ENCODE measurements at regions not wholly inside any gene's neighbourhood (a gene's known extent, or its start where the extent isn't known, plus 50 kb on each side); places are given as distances from the start of the nearest gene placed in this dataset.
A peak's percentile ranks its signal among the peaks of the same experiment; 100 is the strongest.

DNA sequence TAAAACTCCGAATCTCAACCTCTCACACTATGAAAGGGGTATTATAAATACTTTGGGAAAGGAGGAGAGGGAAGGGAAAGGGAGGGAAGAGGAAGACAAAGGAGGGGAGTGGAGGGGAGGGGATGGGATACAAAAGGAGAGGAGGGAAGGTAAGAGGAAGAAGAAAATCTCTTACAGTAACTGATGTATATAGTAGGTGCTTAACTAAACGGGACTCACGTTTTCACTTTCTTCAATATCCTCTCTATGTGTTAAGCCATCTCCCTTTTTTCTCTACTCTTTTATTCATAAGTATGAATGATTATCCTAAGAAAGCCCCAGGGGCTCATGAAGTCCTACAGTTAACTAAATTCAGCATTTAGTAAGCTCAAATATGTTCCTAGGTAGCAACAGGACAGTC, 729.6 kb upstream of the NR2F2 start:
- no peak for DNase-seq (ENCODE audit: low read depth)
- TF ChIP-seq, protein P1, sequence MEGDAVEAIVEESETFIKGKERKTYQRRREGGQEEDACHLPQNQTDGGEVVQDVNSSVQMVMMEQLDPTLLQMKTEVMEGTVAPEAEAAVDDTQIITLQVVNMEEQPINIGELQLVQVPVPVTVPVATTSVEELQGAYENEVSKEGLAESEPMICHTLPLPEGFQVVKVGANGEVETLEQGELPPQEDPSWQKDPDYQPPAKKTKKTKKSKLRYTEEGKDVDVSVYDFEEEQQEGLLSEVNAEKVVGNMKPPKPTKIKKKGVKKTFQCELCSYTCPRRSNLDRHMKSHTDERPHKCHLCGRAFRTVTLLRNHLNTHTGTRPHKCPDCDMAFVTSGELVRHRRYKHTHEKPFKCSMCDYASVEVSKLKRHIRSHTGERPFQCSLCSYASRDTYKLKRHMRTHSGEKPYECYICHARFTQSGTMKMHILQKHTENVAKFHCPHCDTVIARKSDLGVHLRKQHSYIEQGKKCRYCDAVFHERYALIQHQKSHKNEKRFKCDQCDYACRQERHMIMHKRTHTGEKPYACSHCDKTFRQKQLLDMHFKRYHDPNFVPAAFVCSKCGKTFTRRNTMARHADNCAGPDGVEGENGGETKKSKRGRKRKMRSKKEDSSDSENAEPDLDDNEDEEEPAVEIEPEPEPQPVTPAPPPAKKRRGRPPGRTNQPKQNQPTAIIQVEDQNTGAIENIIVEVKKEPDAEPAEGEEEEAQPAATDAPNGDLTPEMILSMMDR (conservative IDR thresholded peaks at IDR 0.05; ENCODE audit: low read length) = no peak
- H3K4me3 ChIP-seq (ENCODE audit: low read length) = no peak overlapping the region

DNA sequence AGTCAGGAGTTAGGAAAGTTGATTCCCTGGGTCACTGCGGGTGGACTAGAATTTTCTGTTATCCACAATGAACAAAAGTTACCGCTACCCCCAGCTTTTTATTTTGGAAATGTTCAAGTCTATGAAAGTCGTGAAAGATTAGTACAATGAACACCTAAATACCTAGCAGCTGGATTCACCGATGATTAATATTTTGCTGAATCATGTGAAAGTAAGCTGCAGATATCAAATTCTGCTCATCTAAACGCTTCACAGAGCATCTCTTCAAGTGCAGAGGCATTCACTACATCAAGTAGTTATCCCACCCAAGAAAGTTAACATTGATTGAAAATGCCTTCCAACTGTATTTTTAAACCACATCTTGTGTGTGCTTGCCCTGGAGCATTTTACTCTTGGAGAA, 729.0 kb upstream of the NR2F2 start:
- DNase-seq (ENCODE audit: low read depth) = no peak
- TF ChIP-seq, protein P1 (conservative IDR thresholded peaks at IDR 0.05; ENCODE audit: low read length) = no peak

DNA sequence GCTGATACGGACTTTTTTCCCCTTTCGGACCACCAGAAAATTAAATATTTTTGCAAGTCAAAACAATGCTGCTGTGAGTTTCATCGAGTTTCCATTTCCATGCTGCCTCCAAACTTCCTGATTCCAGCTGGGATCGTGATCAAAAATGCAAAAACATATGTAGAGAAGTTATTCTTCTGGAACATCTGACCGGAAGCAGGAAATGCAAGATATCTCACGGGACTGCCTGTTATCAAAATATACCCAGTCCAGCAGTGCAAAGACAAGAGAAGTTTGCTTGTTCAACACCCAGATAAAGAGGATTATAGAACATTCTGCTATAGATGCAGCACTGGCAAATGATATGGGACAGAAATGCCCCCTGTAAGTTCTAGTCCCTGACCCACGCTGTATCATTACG, 726.7 kb upstream of the NR2F2 start:
- TF ChIP-seq, protein P1 (conservative IDR thresholded peaks at IDR 0.05; ENCODE audit: low read length) = no peak
- H3K4me3 ChIP-seq (ENCODE audit: low read length) = no peak overlapping the region
- DNase-seq (ENCODE audit: low read depth) = peak; percentile 45

More for the DNA sequence above, 729.0 kb upstream of the NR2F2 start:
- no peak overlapping the region for H3K4me3 ChIP-seq (ENCODE audit: low read length)

DNA sequence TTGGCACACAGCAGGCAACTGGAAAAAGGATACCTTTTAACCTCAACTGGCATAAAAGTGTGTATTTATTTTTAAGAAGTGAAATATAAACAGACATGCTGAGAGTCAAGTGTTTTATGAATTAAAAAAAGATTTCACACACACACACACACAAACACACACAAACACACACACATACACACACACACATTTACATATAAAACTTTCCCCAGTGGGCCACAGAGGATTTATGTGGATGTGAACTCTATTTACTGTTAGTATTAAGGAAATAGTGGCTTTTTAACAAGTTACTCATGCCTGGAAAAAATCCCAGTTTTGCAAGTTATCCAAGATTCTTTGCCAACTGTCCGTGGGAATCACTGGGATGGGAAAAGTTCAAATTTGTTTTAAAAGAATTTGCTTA, 725.9 kb upstream of the NR2F2 start:
- TF ChIP-seq, protein P1 (conservative IDR thresholded peaks at IDR 0.05; ENCODE audit: low read length) = no peak
- peak; percentile 97 for DNase-seq (ENCODE audit: low read depth)
- no peak overlapping the region for H3K4me3 ChIP-seq (ENCODE audit: low read length)

DNA sequence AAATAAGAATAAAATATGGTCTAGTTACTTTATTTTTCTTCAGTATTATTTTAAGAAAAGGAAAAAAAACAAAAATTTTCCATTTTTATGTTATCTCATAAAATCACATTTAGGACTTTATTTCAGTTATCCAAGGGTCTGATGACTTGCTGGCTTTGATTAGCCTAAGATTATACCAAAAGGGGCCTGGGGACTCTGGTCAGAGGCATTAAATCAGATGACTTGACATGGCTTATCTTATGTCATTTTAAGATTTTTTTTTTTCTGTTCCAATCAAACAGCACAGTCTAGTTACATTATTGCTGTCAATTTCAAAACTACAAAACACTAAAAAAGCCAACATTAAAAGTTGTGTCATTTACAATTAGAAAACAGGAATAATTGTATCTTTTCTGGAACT, 725.4 kb upstream of the NR2F2 start:
- no peak for DNase-seq (ENCODE audit: low read depth)
- TF ChIP-seq, protein P1 (conservative IDR thresholded peaks at IDR 0.05; ENCODE audit: low read length) = no peak
- no peak overlapping the region for H3K4me3 ChIP-seq (ENCODE audit: low read length)

DNA sequence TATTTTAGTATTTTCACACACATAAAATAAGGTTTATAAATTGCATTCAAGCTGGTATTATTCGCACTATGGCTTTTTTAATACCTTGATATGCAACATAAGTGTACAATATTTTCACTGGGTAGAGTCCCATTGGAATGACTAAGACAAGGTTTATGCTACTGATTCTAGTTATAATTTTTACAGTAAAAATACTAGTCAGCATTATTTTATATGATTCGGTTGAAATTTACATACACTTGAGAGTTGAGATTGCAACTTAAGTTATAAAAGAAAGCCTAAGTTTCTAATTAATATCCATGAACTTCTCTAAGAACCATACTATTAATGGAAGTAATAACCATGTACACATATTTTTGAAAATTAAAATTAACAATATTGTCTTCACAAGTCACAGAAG, 723.9 kb upstream of the NR2F2 start:
- H3K4me3 ChIP-seq (ENCODE audit: low read length) = no peak overlapping the region
- TF ChIP-seq, protein P1 (conservative IDR thresholded peaks at IDR 0.05; ENCODE audit: low read length) = no peak
- DNase-seq (ENCODE audit: low read depth) = no peak

DNA sequence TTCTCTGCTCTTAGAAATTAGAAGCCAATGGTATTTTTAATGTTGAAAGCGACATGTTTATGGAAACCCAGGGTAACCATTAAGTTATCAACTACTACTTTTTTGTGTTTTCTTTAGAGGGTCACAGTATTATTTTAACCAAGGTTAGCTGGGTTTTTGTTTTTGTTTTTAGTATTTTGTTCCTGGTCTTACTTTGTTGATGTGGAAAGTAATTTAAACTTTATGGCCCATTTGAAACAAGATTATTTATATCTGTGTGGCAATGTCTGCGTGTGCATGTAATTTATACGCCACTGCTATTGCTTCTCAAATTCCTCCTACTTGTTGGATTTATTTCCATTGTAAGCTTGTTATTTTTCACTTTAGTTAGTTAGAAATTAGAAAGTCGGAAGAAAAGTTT, 722.1 kb upstream of the NR2F2 start:
- TF ChIP-seq, protein P1 (conservative IDR thresholded peaks at IDR 0.05; ENCODE audit: low read length) = no peak
- no peak for DNase-seq (ENCODE audit: low read depth)
- H3K4me3 ChIP-seq (ENCODE audit: low read length) = no peak overlapping the region

Data from AG10803 (cell line).